Colonic mucosa (tissue), 4 donors: ENCODE measurements at regions not wholly inside any gene's neighbourhood (a gene's known extent, or its start where the extent isn't known, plus 50 kb on each side); places are given as distances from the start of the nearest gene placed in this dataset.

ENCODE experiments used
- DNase-seq: peaks from one replicate; pipeline ENCODE4 v3.0.0-alpha.2; 2020
- H3K27ac ChIP-seq: fragments of 200-600 bp; one replicate; pipeline ENCODE4 v1.8.0; 2021
- H3K27me3 ChIP-seq: fragments of 200-600 bp; one replicate; pipeline ENCODE4 v1.8.0; 2021
- H3K36me3 ChIP-seq: fragments of 200-600 bp; one replicate; pipeline ENCODE4 v1.8.0; 2021
- H3K4me1 ChIP-seq: fragments of 200-600 bp; one replicate; pipeline ENCODE4 v1.8.0; 2021; ENCODE audit warnings: mild to moderate bottlenecking
- H3K4me3 ChIP-seq: fragments of 200-600 bp; one replicate; pipeline ENCODE4 v1.8.0; 2021
- H3K9ac ChIP-seq, 2 donors: one replicate each; pipeline ENCODE4 v1.7.0; 2013; ENCODE audit warnings: control low read depth in 2 of 2, low read depth in 2 of 2, low read length in 2 of 2
- H3K9me3 ChIP-seq: fragments of 200-600 bp; one replicate; pipeline ENCODE4 v1.8.0; 2021
- intact Hi-C: fragments of 100-400 bp; cut with DNase I; formaldehyde crosslinking; loops from one replicate; pipeline ENCODE4 v1.14.1; 2022
- TF ChIP-seq, protein P1 (sequence below): fragments of 200-600 bp; IDR thresholded peaks from one replicate; pipeline ENCODE4 v1.8.0; 2022; ENCODE audit warnings: antibody characterized with exemption, mild to moderate bottlenecking
- donor health status: healthy.
- donor health status: DM: no; HTN: no; CAD: no.
- donor health status: DM: no; HTN: no; CAD: no.

- Histone ChIP-seq H3K27ac (no peak overlapping the region), H3K9me3 (no peaks in the 10 kb centered on the region), H3K4me3 (no peak overlapping the region), H3K9ac (no peak overlapping the region), H3K36me3 (no peaks in the 10 kb centered on the region), H3K4me1 (no peaks in the 10 kb centered on the region), H3K27me3 (no peaks in the 10 kb centered on the region)
- TF ChIP-seq, protein P1, sequence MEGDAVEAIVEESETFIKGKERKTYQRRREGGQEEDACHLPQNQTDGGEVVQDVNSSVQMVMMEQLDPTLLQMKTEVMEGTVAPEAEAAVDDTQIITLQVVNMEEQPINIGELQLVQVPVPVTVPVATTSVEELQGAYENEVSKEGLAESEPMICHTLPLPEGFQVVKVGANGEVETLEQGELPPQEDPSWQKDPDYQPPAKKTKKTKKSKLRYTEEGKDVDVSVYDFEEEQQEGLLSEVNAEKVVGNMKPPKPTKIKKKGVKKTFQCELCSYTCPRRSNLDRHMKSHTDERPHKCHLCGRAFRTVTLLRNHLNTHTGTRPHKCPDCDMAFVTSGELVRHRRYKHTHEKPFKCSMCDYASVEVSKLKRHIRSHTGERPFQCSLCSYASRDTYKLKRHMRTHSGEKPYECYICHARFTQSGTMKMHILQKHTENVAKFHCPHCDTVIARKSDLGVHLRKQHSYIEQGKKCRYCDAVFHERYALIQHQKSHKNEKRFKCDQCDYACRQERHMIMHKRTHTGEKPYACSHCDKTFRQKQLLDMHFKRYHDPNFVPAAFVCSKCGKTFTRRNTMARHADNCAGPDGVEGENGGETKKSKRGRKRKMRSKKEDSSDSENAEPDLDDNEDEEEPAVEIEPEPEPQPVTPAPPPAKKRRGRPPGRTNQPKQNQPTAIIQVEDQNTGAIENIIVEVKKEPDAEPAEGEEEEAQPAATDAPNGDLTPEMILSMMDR, result no peak
- intact Hi-C loops, result no loop called here
- DNase-seq, result no peak
Measured at GRCh38 chr2:138418453-138418852, 83.1 kb upstream of the SPOPL start.

DNA sequence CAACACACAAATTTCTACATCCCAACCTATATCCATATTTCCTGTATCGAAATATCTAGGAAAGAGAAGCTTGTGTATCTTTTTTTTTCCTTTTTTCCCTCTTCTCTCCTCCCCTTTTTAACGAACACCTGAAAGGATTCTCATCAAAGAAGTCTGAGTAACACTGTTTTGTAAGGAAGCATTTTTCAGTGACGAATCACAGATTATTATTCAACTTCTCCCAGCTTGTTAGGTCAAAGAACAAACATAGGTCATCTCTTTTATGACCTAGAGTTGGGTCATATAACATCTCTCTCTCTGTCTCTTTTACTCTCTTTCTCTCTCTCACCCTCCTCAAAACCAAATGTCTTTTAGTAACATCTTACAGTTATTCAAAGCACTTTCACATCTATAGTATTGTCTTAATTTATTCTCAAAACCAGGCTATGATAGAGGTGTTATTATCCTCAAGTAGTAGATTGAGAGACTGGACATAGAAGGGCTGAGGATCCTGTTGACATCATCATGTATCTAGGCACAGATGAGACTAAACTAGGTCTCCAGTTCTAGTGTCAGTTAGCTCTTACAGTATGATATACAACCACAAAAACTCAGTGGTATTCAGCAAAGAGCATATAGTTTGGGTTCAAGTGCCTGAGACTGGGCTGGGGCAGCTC, 80.1 kb upstream of the SPOPL start:
- Histone ChIP-seq H3K9me3 (no peaks in the 10 kb centered on the region), H3K4me1 (no peaks in the 10 kb centered on the region), H3K4me3 (no peak overlapping the region), H3K27ac (no peak overlapping the region), H3K36me3 (no peaks in the 10 kb centered on the region), H3K27me3 (no peaks in the 10 kb centered on the region), H3K9ac (no peak overlapping the region)
- TF ChIP-seq, protein P1, result no peak
- intact Hi-C loops, result no loop called here
- no peak for DNase-seq

DNA sequence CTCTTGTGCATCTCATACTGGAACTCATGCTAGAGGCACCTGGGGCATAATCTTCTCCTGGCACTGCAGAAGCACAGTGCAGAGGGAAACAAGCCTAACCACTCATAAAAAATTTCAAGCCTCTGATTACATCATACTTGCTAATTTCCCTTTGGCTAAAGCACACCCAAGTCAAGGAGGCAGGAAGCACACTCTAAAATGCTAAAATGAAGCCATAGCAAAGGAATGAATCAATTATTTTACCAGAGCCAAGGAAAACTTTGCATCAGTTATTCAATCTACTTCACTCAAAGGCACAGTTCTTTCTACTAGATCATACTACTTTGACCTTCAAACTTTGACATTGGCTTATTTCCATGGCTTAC, 79.6 kb upstream of the SPOPL start:
- TF ChIP-seq, protein P1, result no peak
- Histone ChIP-seq H3K4me3 (no peak overlapping the region), H3K27me3 (no peaks in the 10 kb centered on the region), H3K4me1 (no peaks in the 10 kb centered on the region), H3K9me3 (no peaks in the 10 kb centered on the region), H3K27ac (no peak overlapping the region), H3K9ac (no peak overlapping the region), H3K36me3 (no peaks in the 10 kb centered on the region)
- no peak for DNase-seq
- intact Hi-C loops, result no loop called here

DNA sequence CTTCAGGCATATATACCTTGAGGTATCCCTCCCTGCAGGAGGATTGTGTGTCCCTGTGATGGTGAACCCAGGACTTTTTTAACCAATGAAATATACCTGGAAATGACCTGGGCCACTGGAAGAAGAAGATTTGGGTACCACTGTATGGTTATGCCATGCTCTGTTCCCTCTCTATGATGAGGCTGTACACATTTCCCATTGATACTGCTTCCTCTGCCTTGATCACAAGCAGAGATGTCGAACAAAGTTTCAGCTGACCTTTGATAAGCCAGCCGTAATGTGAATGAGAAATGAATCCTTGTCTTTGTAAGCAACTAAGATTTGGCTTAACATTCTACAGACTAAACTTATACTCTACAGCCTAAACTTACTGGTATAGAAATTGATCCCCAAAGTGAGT, 78.4 kb upstream of the SPOPL start:
- Histone ChIP-seq H3K4me3 (no peak overlapping the region), H3K4me1 (no peaks in the 10 kb centered on the region), H3K9ac (no peak overlapping the region), H3K36me3 (no peaks in the 10 kb centered on the region), H3K9me3 (no peaks in the 10 kb centered on the region), H3K27me3 (no peaks in the 10 kb centered on the region), H3K27ac (no peak overlapping the region)
- intact Hi-C loops, result no loop called here
- DNase-seq, result no peak
- TF ChIP-seq, protein P1, result no peak

- Histone ChIP-seq H3K9ac (no peak overlapping the region), H3K27me3 (no peaks in the 10 kb centered on the region), H3K9me3 (no peaks in the 10 kb centered on the region), H3K36me3 (no peaks in the 10 kb centered on the region), H3K27ac (no peak overlapping the region), H3K4me3 (no peak overlapping the region), H3K4me1 (no peaks in the 10 kb centered on the region)
- intact Hi-C loops, result no loop called here
- TF ChIP-seq, protein P1, result no peak
- DNase-seq, result no peak
Measured at GRCh38 chr2:138423745-138424144, 77.8 kb upstream of the SPOPL start.
